ENCODE measurements at regions not wholly inside any gene's neighbourhood (a gene's known extent, or its start where the extent isn't known, plus 50 kb on each side); places are given as distances from the start of the nearest gene placed in this dataset.
"Not testable (repeated sequence)": the region's sequence is repeated elsewhere in the genome, so short reads cannot be mapped to it uniquely, and the experiment has no call there.

DNA sequence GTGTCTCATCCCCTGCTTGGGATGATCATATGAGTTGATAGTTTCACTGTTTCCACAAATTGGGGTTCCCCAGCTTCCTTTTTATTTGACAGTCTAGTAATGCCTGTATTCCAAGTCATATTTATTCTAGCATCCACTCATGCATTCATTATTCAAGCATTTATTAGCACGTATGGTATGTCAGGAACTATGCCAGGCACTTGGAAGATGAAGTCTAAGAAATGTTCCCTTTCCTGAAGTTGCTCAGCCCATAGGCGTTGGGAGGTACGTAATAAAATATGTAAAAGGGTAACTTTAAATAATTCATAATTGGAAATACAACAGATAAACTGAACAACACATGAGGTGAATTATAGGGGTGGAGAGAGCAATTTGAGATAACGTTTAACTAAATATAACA is 338.0 kb upstream of the MAF start:
- no peak for ATAC-seq (ENCODE audit: low read depth)
- intact Hi-C loops (cut with micrococcal nuclease) = no loop called here
- CTCF ChIA-PET = no interaction called here

GRCh38 chr16:79937671-79938070 is 337.1 kb upstream of the MAF start:
- intact Hi-C loops (cut with micrococcal nuclease); ATAC-seq (ENCODE audit: low read depth); H3K4me1 Mint-ChIP-seq; CTCF ChIA-PET; H3K4me3 Mint-ChIP-seq; POLR2A ChIA-PET; H3K36me3 Mint-ChIP-seq (ENCODE audit: low read depth); H3K27me3 Mint-ChIP-seq; H3K27ac Mint-ChIP-seq; DNase-seq; H3K9me3 Mint-ChIP-seq: not testable (repeated sequence)

More for the DNA sequence above, 338.0 kb upstream of the MAF start:
- no peak overlapping the region for H3K4me3 Mint-ChIP-seq
- no peaks in the 10 kb centered on the region for H3K9me3 Mint-ChIP-seq
- POLR2A ChIA-PET = no interaction called here
- no peaks in the 10 kb centered on the region for H3K36me3 Mint-ChIP-seq (ENCODE audit: low read depth)
- no peak for DNase-seq
- H3K4me1 Mint-ChIP-seq = no peaks in the 10 kb centered on the region
- H3K27me3 Mint-ChIP-seq = no peaks in the 10 kb centered on the region
- H3K27ac Mint-ChIP-seq = no peak overlapping the region
- no peak for TF ChIP-seq CTCF (IDR thresholded peaks at IDR 0.05)

DNA sequence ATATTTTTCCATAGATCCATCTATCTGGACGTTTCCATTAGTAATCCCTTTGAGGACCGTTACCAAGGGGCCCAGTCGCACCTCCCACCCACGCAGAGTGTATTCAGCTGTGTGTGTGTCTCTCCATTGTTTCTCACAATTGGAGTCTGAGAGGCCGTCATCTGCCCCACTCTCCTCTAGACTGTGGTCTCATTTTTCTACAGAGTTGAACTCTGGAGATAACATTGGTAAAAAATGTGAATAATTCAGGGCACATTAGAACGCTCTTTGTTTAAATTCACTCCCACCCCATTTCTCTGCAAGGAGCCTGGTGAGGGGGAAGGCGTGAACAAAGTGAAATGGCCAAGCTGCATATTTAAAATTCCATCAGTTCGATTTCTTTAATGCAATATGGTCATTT is 333.1 kb upstream of the MAF start:
- Mint-ChIP-seq H3K9me3 (no peaks in the 10 kb centered on the region), H3K27me3 (no peaks in the 10 kb centered on the region), H3K27ac (no peak overlapping the region), H3K4me3 (no peak overlapping the region), H3K36me3 (ENCODE audit: low read depth) (no peaks in the 10 kb centered on the region), H3K4me1 (no peaks in the 10 kb centered on the region)
- intact Hi-C loops (cut with micrococcal nuclease) = no loop called here
- no peak for TF ChIP-seq CTCF (IDR thresholded peaks at IDR 0.05)
- ChIA-PET POLR2A (no interaction called here), CTCF (no interaction called here)
- ATAC-seq (ENCODE audit: low read depth) (no peak), DNase-seq (no peak)

- H3K4me1 Mint-ChIP-seq = no peaks in the 10 kb centered on the region
- CTCF ChIA-PET = no interaction called here
- H3K4me3 Mint-ChIP-seq = no peak overlapping the region
- H3K36me3 Mint-ChIP-seq (ENCODE audit: low read depth) = no peaks in the 10 kb centered on the region
- DNase-seq (no peak), ATAC-seq (ENCODE audit: low read depth) (no peak)
- H3K9me3 Mint-ChIP-seq = no peaks in the 10 kb centered on the region
- POLR2A ChIA-PET = no interaction called here
- intact Hi-C loops (cut with micrococcal nuclease) = no loop called here
- TF ChIP-seq CTCF (IDR thresholded peaks at IDR 0.05) = no peak
- H3K27me3 Mint-ChIP-seq = no peaks in the 10 kb centered on the region
- no peak overlapping the region for H3K27ac Mint-ChIP-seq
Measured at GRCh38 chr16:79932572-79932971, 332.0 kb upstream of the MAF start.

- H3K27me3 Mint-ChIP-seq = no peaks in the 10 kb centered on the region
- H3K4me1 Mint-ChIP-seq = no peaks in the 10 kb centered on the region
- H3K27ac Mint-ChIP-seq = no peak overlapping the region
- ATAC-seq (ENCODE audit: low read depth) = no peak
- CTCF ChIA-PET = no interaction called here
- DNase-seq = no peak
- no peak overlapping the region for H3K4me3 Mint-ChIP-seq
- TF ChIP-seq CTCF (IDR thresholded peaks at IDR 0.05) = no peak
- POLR2A ChIA-PET = no interaction called here
- no peaks in the 10 kb centered on the region for H3K36me3 Mint-ChIP-seq (ENCODE audit: low read depth)
- intact Hi-C loops (cut with micrococcal nuclease) = no loop called here
- H3K9me3 Mint-ChIP-seq = no peaks in the 10 kb centered on the region
Measured at GRCh38 chr16:79931721-79932120, 331.2 kb upstream of the MAF start.

- ChIA-PET CTCF (no interaction called here), POLR2A (no interaction called here)
- no peak for DNase-seq
- H3K36me3 Mint-ChIP-seq (ENCODE audit: low read depth) = no peaks in the 10 kb centered on the region
- H3K4me1 Mint-ChIP-seq = no peaks in the 10 kb centered on the region
- H3K27me3 Mint-ChIP-seq = no peaks in the 10 kb centered on the region
- H3K4me3 Mint-ChIP-seq = no peak overlapping the region
- no peak for ATAC-seq (ENCODE audit: low read depth)
- intact Hi-C loops (cut with micrococcal nuclease) = no loop called here
- no peak overlapping the region for H3K27ac Mint-ChIP-seq
- no peaks in the 10 kb centered on the region for H3K9me3 Mint-ChIP-seq
- no peak for TF ChIP-seq CTCF (IDR thresholded peaks at IDR 0.05)
Measured at GRCh38 chr16:79929260-79929965, 328.9 kb upstream of the MAF start.
